Testis (tissue), 2 donors: ENCODE measurements at regions not wholly inside any gene's neighbourhood (a gene's known extent, or its start where the extent isn't known, plus 50 kb on each side); places are given as distances from the start of the nearest gene placed in this dataset.

Experiments used
- DNase-seq: peaks from one replicate; pipeline ENCODE4 v3.0.0-alpha.2; 2019
- H3K27ac ChIP-seq, 2 donors: fragments of 200-600 bp; sonication (generic); one replicate each; pipeline ENCODE4 v1.5.1; 2019
- H3K27me3 ChIP-seq: fragments of 200-600 bp; sonication (generic); one replicate; pipeline ENCODE4 v1.5.1; 2019
- H3K36me3 ChIP-seq: fragments of 200-600 bp; sonication (generic); one replicate; pipeline ENCODE4 v1.5.1; 2017; ENCODE audit warnings: low read depth; ENCODE audit errors: missing control alignments
- H3K4me1 ChIP-seq: fragments of 200-600 bp; sonication (generic); one replicate; pipeline ENCODE4 v1.5.1; 2019
- H3K4me3 ChIP-seq, 2 donors: fragments of 200-600 bp; sonication (generic); one replicate each; pipeline ENCODE4 v1.5.1; 2017 to 2019
- H3K9me3 ChIP-seq: fragments of 200-600 bp; sonication (generic); one replicate; pipeline ENCODE4 v1.5.1; 2017
- POLR2A ChIP-seq: fragments of 450-650 bp; IDR thresholded peaks from one replicate; pipeline ENCODE4 v1.6.1; 2017; ENCODE audit warnings: antibody characterized with exemption, mild to moderate bottlenecking, moderate library complexity
- WGBS, 2 donors: methylation state at CpG; one replicate each; pipeline ENCODE4 v1.1.5; 2018; 5-methylcytosine and 5-hydroxymethylcytosine counted together
- intact Hi-C: fragments of 100-400 bp; cut with DNase I; formaldehyde crosslinking; loops from one replicate; pipeline ENCODE4 v1.15.1; 2023; ENCODE audit warnings: low total_unique reads
- TF ChIP-seq, protein P1 (sequence below), 3 experiments: fragments of 450-650 bp in 2 of 3; fragments of 200-600 bp in 1 of 3; sonication (generic) in 1 of 3; IDR thresholded peaks; one replicate each; pipeline ENCODE4 v1.5.1; 2016 to 2019; ENCODE audit warnings: antibody characterized with exemption in 3 of 3, mild to moderate bottlenecking in 2 of 3, moderate library complexity in 1 of 3

DNA sequence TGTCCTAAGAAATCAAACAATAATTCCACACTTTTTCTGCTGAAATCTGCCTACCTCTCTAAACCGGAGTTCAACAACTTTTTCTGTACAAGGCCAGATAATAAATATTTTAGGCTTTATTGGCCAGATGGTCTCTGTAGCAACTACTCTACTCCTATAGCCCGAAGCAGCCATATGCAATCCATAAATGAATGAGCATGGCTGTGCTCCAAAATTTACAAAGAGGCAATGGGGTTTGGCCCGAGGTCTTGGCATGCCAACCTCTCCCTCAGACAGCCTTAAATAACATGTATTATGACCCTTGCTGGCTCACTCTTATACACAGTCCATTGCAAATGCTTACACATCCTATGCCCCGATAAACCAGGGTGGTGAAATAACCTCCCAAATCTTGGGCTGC is 98.6 kb upstream of the GPM6A start:
- Histone ChIP-seq H3K27me3 (no peaks in the 10 kb centered on the region), H3K9me3 (no peaks in the 10 kb centered on the region), H3K4me3 (no peak overlapping the region), H3K27ac (no peak overlapping the region), H3K4me1 (no peaks in the 10 kb centered on the region), H3K36me3 (no peaks in the 10 kb centered on the region)
- WGBS, 2 donors, result 65 to 85% methylated on average over 4 of the region's 4 CpGs
- TF ChIP-seq, protein P1, sequence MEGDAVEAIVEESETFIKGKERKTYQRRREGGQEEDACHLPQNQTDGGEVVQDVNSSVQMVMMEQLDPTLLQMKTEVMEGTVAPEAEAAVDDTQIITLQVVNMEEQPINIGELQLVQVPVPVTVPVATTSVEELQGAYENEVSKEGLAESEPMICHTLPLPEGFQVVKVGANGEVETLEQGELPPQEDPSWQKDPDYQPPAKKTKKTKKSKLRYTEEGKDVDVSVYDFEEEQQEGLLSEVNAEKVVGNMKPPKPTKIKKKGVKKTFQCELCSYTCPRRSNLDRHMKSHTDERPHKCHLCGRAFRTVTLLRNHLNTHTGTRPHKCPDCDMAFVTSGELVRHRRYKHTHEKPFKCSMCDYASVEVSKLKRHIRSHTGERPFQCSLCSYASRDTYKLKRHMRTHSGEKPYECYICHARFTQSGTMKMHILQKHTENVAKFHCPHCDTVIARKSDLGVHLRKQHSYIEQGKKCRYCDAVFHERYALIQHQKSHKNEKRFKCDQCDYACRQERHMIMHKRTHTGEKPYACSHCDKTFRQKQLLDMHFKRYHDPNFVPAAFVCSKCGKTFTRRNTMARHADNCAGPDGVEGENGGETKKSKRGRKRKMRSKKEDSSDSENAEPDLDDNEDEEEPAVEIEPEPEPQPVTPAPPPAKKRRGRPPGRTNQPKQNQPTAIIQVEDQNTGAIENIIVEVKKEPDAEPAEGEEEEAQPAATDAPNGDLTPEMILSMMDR (IDR thresholded peaks at IDR 0.05), result no peak
- no peak for TF ChIP-seq POLR2A
- no peak for DNase-seq
- intact Hi-C loops, result no loop called here

- WGBS, 2 donors, result 79 to 83% methylated on average over 6 of the region's 6 CpGs
- no peak overlapping the region for H3K27ac ChIP-seq
- no peaks in the 10 kb centered on the region for H3K27me3 ChIP-seq
- no peak for DNase-seq
- TF ChIP-seq POLR2A, result no peak
- TF ChIP-seq, protein P1 (IDR thresholded peaks at IDR 0.05), result no peak
- H3K36me3 ChIP-seq, result no peaks in the 10 kb centered on the region
- H3K9me3 ChIP-seq, result no peaks in the 10 kb centered on the region
- intact Hi-C loops, result no loop called here
- no peak overlapping the region for H3K4me3 ChIP-seq
- H3K4me1 ChIP-seq, result no peaks in the 10 kb centered on the region
Measured at GRCh38 chr4:175916626-175917351, 104.7 kb upstream of the GPM6A start.

DNA sequence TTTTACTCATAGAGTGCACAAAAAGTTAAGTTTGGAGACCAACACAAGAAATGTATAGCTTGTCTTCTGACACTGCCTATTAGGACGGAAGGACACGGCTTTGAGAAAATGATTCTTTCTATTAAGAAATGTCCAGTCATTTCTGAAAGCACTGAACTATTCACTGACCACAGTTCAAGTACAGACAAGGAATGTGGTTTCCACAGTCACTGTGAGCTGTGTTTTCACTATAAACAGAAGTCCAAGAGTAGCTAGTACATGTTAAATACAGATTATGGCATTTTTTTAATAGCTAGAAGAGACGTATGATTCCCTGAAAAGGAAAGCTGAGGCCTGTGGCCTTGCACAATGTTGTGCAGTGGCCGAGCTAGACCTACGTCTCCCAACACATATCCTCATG is 115.1 kb upstream of the GPM6A start:
- Histone ChIP-seq H3K36me3 (no peaks in the 10 kb centered on the region), H3K27me3 (no peaks in the 10 kb centered on the region), H3K4me1 (no peaks in the 10 kb centered on the region), H3K27ac (no peak overlapping the region), H3K4me3 (no peak overlapping the region), H3K9me3 (no peaks in the 10 kb centered on the region)
- 91 to 97% methylated on average over 5 of the region's 5 CpGs for WGBS, 2 donors
- intact Hi-C loops, result no loop called here
- DNase-seq, result no peak
- no peak for TF ChIP-seq POLR2A
- TF ChIP-seq, protein P1 (IDR thresholded peaks at IDR 0.05), result no peak

- no peak for TF ChIP-seq POLR2A
- TF ChIP-seq, protein P1 (IDR thresholded peaks at IDR 0.05), result no peak
- H3K9me3 ChIP-seq, result no peaks in the 10 kb centered on the region
- no peaks in the 10 kb centered on the region for H3K4me1 ChIP-seq
- intact Hi-C loops, result no loop called here
- no peak overlapping the region for H3K27ac ChIP-seq
- WGBS, 2 donors, result 52 to 61% methylated on average over 3 of the region's 3 CpGs
- H3K36me3 ChIP-seq, result no peaks in the 10 kb centered on the region
- H3K27me3 ChIP-seq, result no peaks in the 10 kb centered on the region
- DNase-seq, result no peak
- no peak overlapping the region for H3K4me3 ChIP-seq
Measured at GRCh38 chr4:175929441-175929840, 117.4 kb upstream of the GPM6A start.

GRCh38 chr4:175929932-175930331 is 117.9 kb upstream of the GPM6A start:
- DNase-seq, result no peak
- 67% methylated on average over 3 of the region's 3 CpGs for WGBS, 2 donors
- Histone ChIP-seq H3K27me3 (no peaks in the 10 kb centered on the region), H3K4me3 (no peak overlapping the region), H3K27ac (no peak overlapping the region), H3K36me3 (no peaks in the 10 kb centered on the region), H3K9me3 (no peaks in the 10 kb centered on the region), H3K4me1 (no peaks in the 10 kb centered on the region)
- intact Hi-C loops, result no loop called here
- TF ChIP-seq, protein P1 (IDR thresholded peaks at IDR 0.05), result no peak
- TF ChIP-seq POLR2A, result no peak
